ENCODE measurements at regions not wholly inside any gene's neighbourhood (a gene's known extent, or its start where the extent isn't known, plus 50 kb on each side); places are given as distances from the start of the nearest gene placed in this dataset.
"Not testable (repeated sequence)": the region's sequence is repeated elsewhere in the genome, so short reads cannot be mapped to it uniquely, and the experiment has no call there.

DNA sequence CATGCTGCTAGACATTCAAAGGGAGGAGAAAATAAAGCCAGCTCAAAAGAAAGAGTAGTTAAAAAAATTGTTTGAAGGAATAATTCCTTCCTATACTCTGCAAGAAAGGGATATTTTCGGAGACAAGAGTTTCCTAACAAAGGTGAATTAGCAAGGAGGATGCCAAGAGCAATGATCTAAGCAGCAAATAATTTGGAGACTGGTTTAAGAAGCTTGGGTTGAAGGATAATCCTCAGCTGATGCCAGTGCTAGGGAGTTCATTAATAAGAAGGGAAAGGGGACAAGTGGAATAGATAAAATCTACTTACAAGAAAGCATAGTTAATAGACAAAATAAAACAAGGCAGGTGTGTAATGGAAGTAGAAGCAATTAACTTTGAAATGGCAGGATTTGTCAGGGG lies 372.3 kb downstream of the NDFIP2 start:
- ATAC-seq (no peak), DNase-seq (ENCODE audit: low spot score in 2 of 2) (no peak)
- H3K27ac Mint-ChIP-seq, result no peak overlapping the region
- H3K9me3 Mint-ChIP-seq, result peaks cover 0 to 12% of the 10 kb centered on the region in 2 donors
- no peaks in the 10 kb centered on the region for H3K36me3 Mint-ChIP-seq

DNA sequence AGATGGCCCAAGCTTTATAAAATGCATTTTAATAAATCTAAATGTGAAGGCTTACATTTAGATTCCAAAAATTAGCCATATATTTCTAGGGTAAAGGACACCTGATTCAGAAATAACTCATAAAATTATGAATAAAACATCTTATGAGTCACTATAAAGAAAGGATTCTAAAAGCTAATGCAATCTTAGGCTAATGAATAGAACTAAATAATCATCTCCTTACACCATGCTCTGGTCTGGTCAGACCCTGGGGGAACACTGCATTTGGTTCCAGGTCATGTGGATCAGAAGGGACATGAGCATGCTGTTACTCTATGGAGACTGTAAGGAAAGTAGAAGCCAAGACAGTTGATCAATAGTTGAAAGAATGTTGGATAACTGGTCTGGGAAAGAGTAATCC lies 370.4 kb downstream of the NDFIP2 start:
- Mint-ChIP-seq H3K36me3 (no peaks in the 10 kb centered on the region), H3K9me3 (peaks cover 0 to 12% of the 10 kb centered on the region in 2 donors), H3K27ac (no peak overlapping the region)
- DNase-seq (ENCODE audit: low spot score in 2 of 2) (no peak), ATAC-seq (no peak)

- no peaks in the 10 kb centered on the region for H3K36me3 Mint-ChIP-seq
- DNase-seq (ENCODE audit: low spot score in 2 of 2) (no peak), ATAC-seq (no peak)
- peaks cover 0 to 6% of the 10 kb centered on the region in 2 donors for H3K9me3 Mint-ChIP-seq
- no peak overlapping the region for H3K27ac Mint-ChIP-seq
These were observed 367.1 kb downstream of the NDFIP2 start for GRCh38 chr13:79847882-79848592.

GRCh38 chr13:79846386-79846785 lies 365.4 kb downstream of the NDFIP2 start:
- Mint-ChIP-seq H3K27ac (no peak overlapping the region), H3K36me3 (no peaks in the 10 kb centered on the region), H3K9me3 (peaks cover 0 to under 1% of the 10 kb centered on the region in 2 donors)
- ATAC-seq (no peak), DNase-seq (ENCODE audit: low spot score in 2 of 2) (no peak)

- H3K9me3 Mint-ChIP-seq, result peaks cover 0 to 7% of the 10 kb centered on the region in 2 donors
- ATAC-seq (no peak), DNase-seq (ENCODE audit: low spot score in 2 of 2) (no peak)
- peaks cover 0 to 6% of the 10 kb centered on the region in 2 donors for H3K36me3 Mint-ChIP-seq
- no peak overlapping the region for H3K27ac Mint-ChIP-seq
These were observed 356.9 kb downstream of the NDFIP2 start for GRCh38 chr13:79837741-79838450.

- not testable (repeated sequence) for ATAC-seq; H3K36me3 Mint-ChIP-seq; DNase-seq (ENCODE audit: low spot score in 2 of 2); H3K9me3 Mint-ChIP-seq; H3K27ac Mint-ChIP-seq
These were observed 355.2 kb downstream of the NDFIP2 start for GRCh38 chr13:79836121-79836520.

DNA sequence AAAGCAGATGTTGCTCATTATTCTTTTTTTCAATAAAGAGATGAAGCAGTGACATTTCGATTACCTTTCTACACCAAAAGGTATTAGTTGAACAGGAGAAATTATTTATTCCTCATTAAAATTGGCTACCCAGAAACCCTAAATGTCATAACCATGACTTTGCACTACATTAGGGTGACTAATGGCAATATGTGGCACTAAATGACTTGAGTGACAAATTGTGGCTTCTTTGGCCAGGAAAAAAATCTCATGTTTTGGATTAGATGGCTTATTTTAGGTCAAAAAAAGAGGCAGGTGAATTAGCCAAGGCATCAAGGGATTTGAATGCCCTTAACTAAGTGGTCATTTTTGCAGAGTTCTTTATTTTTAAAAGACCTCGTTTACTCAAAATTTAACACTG lies 353.9 kb downstream of the NDFIP2 start:
- no peak overlapping the region for H3K27ac Mint-ChIP-seq
- no peak for DNase-seq (ENCODE audit: low spot score in 2 of 2)
- peaks cover 0 to 7% of the 10 kb centered on the region in 2 donors for H3K9me3 Mint-ChIP-seq
- no peak for ATAC-seq
- H3K36me3 Mint-ChIP-seq, result peaks cover 0 to 6% of the 10 kb centered on the region in 2 donors

DNA sequence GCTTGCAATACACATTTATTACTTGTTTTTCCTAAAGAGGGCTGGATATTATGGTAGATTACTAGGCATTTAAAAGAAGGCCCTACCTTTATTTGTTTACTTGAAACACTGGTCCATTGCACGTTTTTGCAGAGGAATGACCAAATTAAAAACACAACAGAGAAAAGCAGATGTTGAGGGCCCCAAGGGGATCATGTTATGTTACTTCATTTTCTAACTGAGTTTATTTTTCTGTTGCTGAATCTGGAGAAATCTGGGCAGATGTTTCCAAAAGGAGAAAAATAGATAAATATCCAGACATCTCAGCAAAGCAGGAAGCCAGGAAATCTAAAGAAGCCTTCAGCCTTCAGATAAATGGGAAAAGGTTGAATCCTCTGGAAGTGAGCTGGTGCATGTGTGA lies 353.0 kb downstream of the NDFIP2 start:
- peaks cover 0 to 2% of the 10 kb centered on the region in 2 donors for H3K9me3 Mint-ChIP-seq
- ATAC-seq (no peak), DNase-seq (ENCODE audit: low spot score in 2 of 2) (no peak)
- H3K36me3 Mint-ChIP-seq, result no peaks in the 10 kb centered on the region
- no peak overlapping the region for H3K27ac Mint-ChIP-seq

- DNase-seq (ENCODE audit: low spot score in 2 of 2) (no peak), ATAC-seq (no peak)
These were observed 350.6 kb downstream of the NDFIP2 start for GRCh38 chr13:79831556-79831955.

GRCh38 chr13:79830945-79831344 lies 350.0 kb downstream of the NDFIP2 start:
- ATAC-seq, result no peak
- DNase-seq (ENCODE audit: low spot score in 2 of 2), result no peak

More at GRCh38 chr13:79831556-79831955, 350.6 kb downstream of the NDFIP2 start:
- Mint-ChIP-seq H3K36me3 (no peaks in the 10 kb centered on the region), H3K9me3 (no peaks in the 10 kb centered on the region), H3K27ac (no peak overlapping the region)

GRCh38 chr13:79830426-79830825 lies 349.5 kb downstream of the NDFIP2 start:
- Mint-ChIP-seq H3K27ac (no peak overlapping the region), H3K36me3 (no peaks in the 10 kb centered on the region), H3K9me3 (no peaks in the 10 kb centered on the region)
- ATAC-seq (no peak), DNase-seq (ENCODE audit: low spot score in 2 of 2) (no peak)

More at GRCh38 chr13:79830945-79831344, 350.0 kb downstream of the NDFIP2 start:
- Mint-ChIP-seq H3K9me3 (no peaks in the 10 kb centered on the region), H3K27ac (no peak overlapping the region), H3K36me3 (no peaks in the 10 kb centered on the region)

- no peak for DNase-seq (ENCODE audit: low spot score in 2 of 2)
- Mint-ChIP-seq H3K9me3 (no peaks in the 10 kb centered on the region), H3K27ac (no peak overlapping the region), H3K36me3 (no peaks in the 10 kb centered on the region)
- no peak for ATAC-seq
These were observed 348.9 kb downstream of the NDFIP2 start for GRCh38 chr13:79829880-79830279.

DNA sequence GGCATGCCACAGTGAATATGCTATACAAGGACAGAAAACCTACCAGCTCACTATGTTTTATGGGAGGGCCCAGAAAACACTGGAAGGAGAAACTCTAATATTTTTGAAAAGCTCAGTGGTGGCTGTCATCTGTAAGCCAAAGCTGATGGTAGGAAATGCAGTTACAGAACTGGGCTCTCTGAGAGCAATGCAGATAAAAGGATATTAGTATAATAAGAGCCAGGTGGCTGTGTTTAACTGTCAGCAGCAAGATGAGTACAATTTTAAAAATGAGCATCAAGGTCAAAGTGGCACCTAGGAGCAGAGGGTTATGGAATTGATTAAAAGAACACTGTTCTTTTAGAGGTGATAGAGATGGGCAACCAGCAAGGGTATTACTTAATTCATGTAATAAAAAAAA lies 345.0 kb downstream of the NDFIP2 start:
- H3K36me3 Mint-ChIP-seq, result no peaks in the 10 kb centered on the region
- no peak overlapping the region for H3K27ac Mint-ChIP-seq
- H3K9me3 Mint-ChIP-seq, result no peaks in the 10 kb centered on the region
- no peak for DNase-seq (ENCODE audit: low spot score in 2 of 2)
- ATAC-seq, result no peak

- DNase-seq (ENCODE audit: low spot score in 2 of 2) (no peak), ATAC-seq (no peak)
- H3K9me3 Mint-ChIP-seq, result peaks cover 3 to 7% of the 10 kb centered on the region in 2 donors
- H3K36me3 Mint-ChIP-seq, result no peaks in the 10 kb centered on the region
- no peak overlapping the region for H3K27ac Mint-ChIP-seq
These were observed 334.1 kb downstream of the NDFIP2 start for GRCh38 chr13:79815041-79815440.

DNA sequence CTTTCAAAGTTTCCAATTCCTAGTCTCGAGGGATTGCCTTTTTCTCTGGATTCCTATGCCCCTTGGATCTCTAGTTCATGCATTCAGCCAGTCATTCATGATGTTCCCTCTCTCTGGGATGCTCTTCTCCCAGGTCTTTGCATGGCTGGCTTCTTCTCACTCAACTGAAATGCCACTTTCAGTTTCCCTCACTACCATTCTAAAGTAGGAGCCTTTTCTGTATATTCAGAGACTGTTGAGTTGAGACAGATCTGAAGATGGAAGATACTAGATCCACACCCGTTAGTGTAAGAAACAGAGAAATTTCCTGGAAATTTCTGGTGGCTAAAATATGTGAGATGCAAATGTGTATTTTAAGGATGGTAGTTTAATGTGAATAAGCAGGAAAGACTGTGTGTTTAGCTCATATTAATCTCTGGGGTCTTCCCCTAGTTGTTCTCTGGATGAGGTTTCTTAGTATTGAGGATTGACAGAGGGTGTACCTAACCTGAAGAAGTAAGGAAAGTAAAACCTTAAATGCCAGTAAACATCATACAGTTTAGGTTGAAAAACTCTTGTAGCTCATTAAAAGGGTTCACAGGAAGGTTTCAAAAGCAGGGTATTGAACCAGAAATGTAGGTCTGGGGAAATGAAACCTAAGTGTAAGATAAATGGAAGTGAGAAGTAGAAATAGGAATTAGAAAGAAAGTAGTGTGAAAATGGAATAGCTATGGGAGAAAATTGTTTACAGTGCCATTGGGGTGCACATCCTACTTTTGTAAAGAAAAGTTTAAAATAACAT lies 331.3 kb downstream of the NDFIP2 start:
- Mint-ChIP-seq H3K36me3 (no peaks in the 10 kb centered on the region), H3K9me3 (peaks cover 3 to 7% of the 10 kb centered on the region in 2 donors), H3K27ac (no peak overlapping the region)
- DNase-seq (ENCODE audit: low spot score in 2 of 2) (no peak), ATAC-seq (no peak)

DNA sequence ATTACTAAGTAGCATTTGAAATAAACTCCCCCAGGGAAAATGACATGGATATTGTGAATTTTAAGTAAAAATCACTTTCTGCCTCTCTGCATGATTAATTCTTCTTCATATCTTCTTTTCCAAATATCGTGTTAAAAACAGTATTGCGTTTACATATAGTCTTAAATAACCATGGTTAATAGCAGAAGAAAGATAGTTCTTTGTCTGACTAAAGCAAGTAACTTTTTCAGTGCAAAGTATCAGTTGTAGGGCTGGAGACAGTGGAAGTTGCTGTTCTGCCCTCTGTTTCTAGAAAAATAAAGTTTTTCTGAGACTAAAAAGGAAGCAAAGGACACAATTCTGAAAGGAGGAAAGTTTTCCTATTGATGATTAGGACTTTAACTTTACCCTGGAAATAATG lies 330.2 kb downstream of the NDFIP2 start:
- Mint-ChIP-seq H3K27ac (no peak overlapping the region), H3K9me3 (peaks cover 3 to 4% of the 10 kb centered on the region in 2 donors), H3K36me3 (no peaks in the 10 kb centered on the region)
- ATAC-seq (no peak), DNase-seq (ENCODE audit: low spot score in 2 of 2) (no peak)

- peaks cover 3 to 4% of the 10 kb centered on the region in 2 donors for H3K9me3 Mint-ChIP-seq
- no peak overlapping the region for H3K27ac Mint-ChIP-seq
- ATAC-seq (no peak), DNase-seq (ENCODE audit: low spot score in 2 of 2) (no peak)
- no peaks in the 10 kb centered on the region for H3K36me3 Mint-ChIP-seq
These were observed 329.7 kb downstream of the NDFIP2 start for GRCh38 chr13:79810669-79811068.

Measured in activated naive CD4-positive, alpha-beta T cell treated with anti-CD3 and anti-CD28 coated beads, Interleukin-2, amount 50 U/mL, for 72 hours (primary cell).